GM19372 (cell line): ENCODE measurements at regions not wholly inside any gene's neighbourhood (a gene's known extent, or its start where the extent isn't known, plus 50 kb on each side); places are given as distances from the start of the nearest gene placed in this dataset.

Source experiments
- ATAC-seq: cut with Tn5 transposase; IDR thresholded peaks from one replicate; pipeline ENCODE4 v1.9.1; 2021; ENCODE audit warnings: mild to moderate bottlenecking, low read depth, moderate library complexity; ENCODE audit not compliant: unreplicated experiment

DNA sequence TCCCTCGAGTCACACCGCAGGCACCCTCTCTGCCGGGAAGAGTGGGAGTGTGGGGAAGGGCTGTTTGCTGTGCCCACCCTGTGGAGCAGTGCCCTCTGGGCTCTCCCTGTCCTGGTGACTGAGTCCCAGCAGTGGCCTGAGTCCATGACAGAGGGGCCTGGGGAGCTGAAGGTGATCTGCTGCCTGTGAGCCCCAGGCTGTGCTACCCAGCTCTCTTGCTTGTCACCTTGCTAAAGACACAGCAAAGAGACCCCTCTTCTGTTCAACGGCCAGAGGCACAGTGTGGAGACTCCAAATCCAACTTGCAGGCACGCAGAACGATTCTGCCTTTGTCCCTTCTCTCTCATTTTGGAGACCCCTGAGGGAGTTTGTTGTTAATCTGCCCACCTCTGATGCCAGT lies 232.6 kb downstream of the OPA1 start:
- no peak for ATAC-seq

DNA sequence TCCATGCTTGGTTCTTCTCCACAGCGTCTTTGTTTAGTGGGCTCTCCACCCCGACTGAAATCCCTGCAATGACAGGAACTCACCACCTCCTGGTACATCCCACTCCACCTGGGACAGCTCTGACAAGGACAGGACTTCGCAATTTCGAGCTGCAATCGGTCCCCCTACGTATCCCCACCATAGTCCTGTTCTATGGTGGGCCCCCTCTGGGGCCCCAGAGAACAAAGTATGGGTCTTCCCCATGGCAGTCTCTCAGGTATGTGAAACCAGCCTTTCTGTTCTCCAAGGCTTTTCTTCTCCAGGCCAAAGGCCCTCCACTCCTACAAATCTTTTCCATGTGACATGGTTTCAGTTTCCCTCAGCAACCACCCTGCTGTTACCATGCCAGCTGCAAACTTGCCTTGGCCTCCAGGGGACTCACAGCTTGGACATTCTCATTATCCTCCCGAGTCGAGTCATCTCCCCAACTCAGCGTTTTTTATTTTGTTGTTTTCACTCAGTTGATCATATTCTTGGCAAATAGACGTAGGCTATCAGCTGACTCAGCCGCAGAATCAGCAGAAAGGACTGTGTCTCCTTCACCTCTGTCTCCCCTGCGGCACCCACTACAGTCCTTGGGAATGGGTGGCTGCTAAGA lies 233.3 kb downstream of the OPA1 start:
- ATAC-seq: no peak

DNA sequence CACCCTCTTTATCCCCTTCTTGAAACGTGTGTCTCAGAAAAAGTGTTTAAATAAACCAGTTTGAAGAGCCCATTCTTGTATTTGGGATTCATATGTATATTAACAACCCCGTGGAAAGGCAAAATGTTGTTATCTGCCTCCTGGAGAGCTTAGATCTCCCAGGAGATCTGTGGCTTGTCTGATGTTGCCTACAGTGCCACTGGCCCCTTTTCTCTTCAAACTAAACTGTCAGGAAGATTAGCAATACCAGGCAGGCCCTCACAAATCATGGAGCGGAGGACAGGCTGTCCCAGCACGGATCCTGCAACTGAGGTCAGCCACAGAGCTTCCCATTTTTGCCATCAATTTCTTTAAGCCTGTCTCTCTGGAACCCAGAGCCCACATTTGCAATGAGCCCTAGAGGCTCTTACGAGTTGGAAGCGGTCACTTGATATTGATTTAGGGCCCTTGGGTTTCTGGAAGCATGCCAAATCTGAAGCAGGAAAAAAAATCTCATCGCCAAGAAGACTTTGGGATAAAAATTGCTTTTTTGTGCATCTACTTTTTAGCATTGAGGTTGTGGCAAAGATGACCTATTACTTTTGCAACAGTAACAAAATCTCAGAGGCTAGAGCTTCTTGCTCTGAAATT lies 234.1 kb downstream of the OPA1 start:
- no peak for ATAC-seq

- no peak for ATAC-seq
Observed at GRCh38 chr3:193827871-193828270, 234.9 kb downstream of the OPA1 start.

GRCh38 chr3:193828477-193828876 lies 235.5 kb downstream of the OPA1 start:
- ATAC-seq: no peak

DNA sequence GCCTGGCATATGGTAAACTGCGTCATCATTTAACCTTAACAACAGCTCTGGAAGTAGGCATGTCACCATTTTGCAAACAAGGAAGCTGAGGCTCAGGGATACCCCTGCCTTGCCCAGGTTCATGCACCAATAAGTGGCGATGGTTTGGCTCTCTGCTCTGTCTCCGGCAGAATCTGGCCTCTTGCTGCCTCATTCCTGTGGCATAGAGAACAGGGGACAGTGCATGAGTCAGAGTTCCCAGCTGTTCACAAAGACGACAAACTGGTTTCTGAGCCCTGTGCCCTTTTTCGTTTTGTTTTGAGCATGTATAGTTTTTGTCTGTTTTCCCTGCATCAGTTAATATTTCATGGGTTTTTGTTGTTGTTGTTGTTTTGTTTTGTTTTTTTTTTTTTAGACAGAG lies 236.8 kb downstream of the OPA1 start:
- no peak for ATAC-seq

- no peak for ATAC-seq
Observed at GRCh38 chr3:193830791-193831191, 237.8 kb downstream of the OPA1 start.

GRCh38 chr3:193831495-193832455 lies 238.8 kb downstream of the OPA1 start:
- ATAC-seq: peak; percentile 59

- no peak for ATAC-seq
Observed at GRCh38 chr3:193832833-193833413, 239.9 kb downstream of the OPA1 start.

- ATAC-seq: no peak
Observed at GRCh38 chr3:193833592-193833991, 240.6 kb downstream of the OPA1 start.

DNA sequence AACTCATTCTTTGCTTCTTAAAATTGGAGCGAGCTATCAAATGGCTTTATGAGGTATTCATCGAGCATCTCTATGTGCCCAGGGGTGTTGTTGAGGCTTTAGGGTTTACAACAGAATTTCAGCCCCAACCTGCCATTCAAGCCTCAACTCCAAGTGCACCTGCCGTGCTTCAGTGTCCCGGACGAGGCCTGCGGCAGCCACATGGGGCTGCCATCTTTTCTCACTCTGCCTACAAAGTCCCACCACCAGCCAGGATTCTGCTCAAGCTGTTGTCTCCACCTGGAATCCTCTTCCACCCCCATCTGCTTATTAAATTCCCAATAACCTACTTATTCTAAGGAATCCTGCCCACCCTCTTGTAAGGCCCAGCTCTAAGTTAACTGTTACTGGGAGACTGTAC lies 242.4 kb downstream of the OPA1 start:
- ATAC-seq: no peak

- no peak for ATAC-seq
Observed at GRCh38 chr3:193836511-193836910, 243.5 kb downstream of the OPA1 start.

- no peak for ATAC-seq
Observed at GRCh38 chr3:193836918-193837317, 243.9 kb downstream of the OPA1 start.

- no peak for ATAC-seq
Observed at GRCh38 chr3:193837347-193837827, 244.4 kb downstream of the OPA1 start.

GRCh38 chr3:193840111-193840641 lies 247.2 kb downstream of the OPA1 start:
- ATAC-seq: no peak

GRCh38 chr3:193841581-193841980 lies 248.6 kb downstream of the OPA1 start:
- no peak for ATAC-seq

DNA sequence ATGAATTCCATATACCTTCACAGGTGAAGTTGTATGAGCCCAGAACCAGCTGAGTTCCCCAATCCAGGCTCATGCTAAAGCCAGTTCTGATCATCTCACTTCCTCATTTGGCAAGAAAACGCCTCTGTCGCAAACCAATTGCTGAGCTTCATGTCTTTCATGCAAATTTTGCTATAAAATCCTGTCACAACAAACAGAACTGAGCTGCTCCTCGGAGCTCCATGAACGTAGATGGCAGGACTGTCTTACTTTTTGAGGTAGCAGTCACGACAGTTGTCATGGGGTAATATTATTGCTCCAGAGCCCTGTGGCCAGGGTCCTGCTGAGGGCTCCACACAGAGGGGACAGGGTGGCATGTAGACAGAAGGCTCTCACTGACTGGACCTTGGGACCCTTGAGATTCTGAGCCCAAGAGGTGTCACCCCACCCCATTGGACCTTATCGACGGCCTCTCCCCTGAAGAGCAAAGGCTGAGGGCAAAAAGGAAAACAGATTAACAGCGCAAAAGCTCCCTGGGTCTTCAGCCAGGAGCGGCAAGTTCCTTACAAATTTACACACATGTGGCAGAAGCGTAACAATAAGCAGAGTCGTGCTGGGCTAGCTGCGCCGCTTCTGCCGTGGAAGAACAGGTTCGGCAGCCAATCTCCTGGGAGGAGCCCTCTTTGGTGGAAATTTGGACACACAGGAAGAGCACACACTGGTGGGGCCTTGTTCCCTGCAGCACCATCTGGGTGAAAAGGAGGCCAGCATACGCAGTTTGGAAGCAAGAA lies 249.2 kb downstream of the OPA1 start:
- ATAC-seq: peak; percentile 75

DNA sequence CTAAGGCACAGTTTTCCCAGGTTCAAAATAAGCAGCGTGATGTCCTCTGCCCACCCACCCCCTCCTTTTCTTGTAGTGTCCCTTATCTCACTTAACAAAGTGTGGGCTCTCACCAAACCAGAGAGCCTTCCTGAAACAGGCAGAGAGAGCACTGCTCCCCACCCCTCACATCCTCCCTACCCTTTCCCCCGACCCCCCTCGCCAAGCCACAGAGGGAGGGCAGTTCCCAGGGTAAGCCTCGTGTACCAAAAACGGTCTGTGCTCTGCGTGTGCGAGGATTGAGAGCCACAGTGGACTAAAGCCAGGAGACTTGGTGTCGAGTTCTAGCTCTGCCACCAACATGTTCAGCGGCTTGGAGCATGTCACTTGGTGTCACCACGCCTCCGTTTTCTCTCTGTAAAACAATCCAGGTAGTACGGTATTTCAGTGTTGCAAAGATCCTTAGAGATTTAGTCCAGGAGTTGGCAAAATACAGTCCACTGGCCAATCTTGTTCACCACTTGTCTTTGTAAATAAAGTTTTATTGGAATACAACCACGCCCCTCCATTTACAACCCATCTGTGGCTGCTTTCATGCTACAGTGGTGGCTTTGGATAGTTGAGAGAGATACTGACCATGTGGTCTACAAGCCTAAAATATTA lies 249.9 kb downstream of the OPA1 start:
- ATAC-seq: no peak
